NT2/D1 (cell line): ENCODE measurements at regions not wholly inside any gene's neighbourhood (a gene's known extent, or its start where the extent isn't known, plus 50 kb on each side); places are given as distances from the start of the nearest gene placed in this dataset.

Source experiments
- SUZ12 ChIP-seq: IDR thresholded peaks from 2 replicates; pipeline ENCODE4 v1.6.1; 2011; ENCODE audit not compliant: insufficient read length, insufficient read depth; ENCODE audit errors: extremely low read depth
- YY1 ChIP-seq: IDR thresholded peaks from 2 replicates; pipeline ENCODE4 v1.6.1; 2011; ENCODE audit not compliant: insufficient read length, insufficient read depth
- ZNF274 ChIP-seq: IDR thresholded peaks from 2 replicates; pipeline ENCODE4 v1.6.1; 2011; ENCODE audit warnings: mild to moderate bottlenecking, low read depth, low read length

DNA sequence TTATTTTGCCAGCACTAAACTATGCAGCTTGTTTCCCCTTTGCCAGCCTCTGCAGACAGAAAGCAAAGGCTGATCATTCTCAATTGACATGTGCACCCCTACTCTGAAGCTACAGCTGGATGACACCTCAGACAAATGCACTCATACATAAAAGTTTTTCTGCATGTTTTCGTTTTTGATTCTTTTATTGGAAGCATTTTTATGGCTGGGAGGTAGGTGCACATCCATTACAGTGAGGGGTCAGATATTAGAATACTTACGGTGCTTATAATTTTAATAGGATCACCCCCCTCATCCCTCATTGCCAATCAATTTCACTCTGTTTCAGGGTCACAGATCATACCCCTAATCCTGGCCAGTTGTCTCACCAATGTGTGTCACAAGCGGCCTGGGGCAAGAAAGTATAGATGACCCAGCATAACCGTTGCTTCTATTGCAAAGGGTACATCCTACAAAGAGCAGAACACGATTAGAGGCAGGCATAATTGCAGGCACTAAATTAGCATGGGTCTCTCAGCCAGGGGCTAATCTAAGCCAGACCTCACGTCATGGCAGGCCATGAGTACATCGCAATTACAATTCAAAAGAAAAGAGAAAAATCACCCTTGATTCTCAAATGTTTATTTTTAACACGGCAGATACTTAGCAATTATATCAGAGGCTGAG lies 89.5 kb upstream of the SOX9 start:
- TF ChIP-seq ZNF274 (no peak), YY1 (no peak), SUZ12 (no peak)
